ENCODE measurements at regions not wholly inside any gene's neighbourhood (a gene's known extent, or its start where the extent isn't known, plus 50 kb on each side); places are given as distances from the start of the nearest gene placed in this dataset.
"Not testable (repeated sequence)": the region's sequence is repeated elsewhere in the genome, so short reads cannot be mapped to it uniquely, and the experiment has no call there.

DNA sequence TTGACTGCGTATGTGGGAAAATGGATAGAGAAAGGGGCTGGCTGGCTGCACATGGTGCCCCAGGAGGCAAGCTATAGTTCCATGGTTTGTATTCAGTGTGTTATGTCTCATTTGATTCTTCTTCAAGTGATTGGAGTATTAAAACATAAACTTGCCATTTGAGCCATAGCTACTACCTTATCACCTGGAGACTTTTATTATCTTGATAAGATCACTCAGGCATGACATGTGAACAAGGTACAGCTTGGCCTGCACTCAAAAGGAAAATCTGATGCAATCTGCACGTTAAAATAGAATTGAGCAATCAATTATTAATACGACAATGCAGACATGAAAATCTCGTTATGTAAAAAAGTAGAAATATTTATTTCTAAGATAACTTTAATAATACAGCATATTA lies 116.9 kb downstream of the RND3 start:
- no peak for DNase-seq

DNA sequence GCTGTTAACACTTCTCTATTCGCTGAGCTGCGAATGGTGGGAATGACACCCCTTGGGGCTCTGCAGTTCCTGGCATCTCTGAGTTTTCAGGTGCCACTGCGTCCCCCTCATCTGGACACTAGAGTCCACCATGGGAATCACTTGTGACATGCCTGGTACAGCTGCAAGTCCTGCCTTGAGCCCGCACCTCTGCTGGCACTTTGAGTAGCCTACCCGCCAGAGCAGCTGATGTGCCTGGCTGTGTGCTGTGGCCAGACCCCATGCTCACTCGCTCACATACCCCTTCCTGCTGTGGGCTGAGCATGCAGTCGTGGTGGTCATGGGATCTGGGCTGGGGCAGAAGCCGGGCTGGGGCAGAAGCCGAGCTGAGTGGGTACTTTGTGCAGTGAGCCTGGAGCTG lies 117.6 kb downstream of the RND3 start:
- DNase-seq: no peak

DNA sequence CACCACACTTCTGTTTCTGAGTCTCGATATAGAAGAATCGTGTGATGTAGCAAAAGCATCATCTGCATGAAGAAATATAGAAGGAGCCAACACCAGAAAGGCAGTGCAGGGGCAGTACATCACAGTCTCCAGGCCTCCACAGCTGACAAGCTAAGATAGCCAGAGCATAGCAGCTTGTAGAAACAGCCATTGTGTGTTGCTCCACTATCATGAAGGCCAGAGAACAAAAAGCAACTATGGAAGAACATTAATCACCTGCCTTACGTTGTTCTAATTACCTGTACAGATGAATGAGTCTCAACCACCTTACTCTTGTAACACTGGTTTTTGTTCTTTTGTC lies 129.0 kb downstream of the RND3 start:
- DNase-seq: no peak

DNA sequence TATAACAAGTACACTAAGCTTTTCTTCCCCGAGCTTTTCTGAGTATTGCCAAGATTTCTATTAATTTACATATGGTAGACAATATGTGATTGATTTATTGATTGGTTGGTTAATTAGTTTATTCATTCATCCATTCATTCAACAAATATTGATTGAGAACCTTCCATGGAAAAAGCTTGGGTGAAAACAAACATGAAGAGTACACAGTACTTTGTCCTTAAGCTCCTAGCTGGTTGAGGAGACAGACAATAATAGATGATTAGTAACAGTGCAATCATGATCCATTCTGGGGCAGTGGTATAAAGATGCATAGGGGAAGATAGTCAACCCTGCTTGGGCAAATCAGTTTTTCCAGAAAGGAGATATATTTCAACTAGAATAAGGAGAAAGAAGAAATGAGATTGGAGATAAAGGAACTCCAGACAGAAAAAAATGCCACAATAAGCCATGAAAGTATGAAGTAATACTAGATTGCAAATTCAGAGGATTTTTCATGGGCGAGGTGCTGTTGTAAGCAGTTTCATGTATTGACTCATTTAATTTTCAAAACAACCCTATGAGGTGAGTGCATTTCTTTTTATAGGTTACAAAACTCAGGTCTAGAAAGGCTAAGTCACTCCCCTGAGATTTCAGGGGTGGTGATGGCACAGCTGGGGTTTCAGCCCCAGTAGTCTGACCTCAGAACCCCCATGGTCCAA lies 129.5 kb downstream of the RND3 start:
- DNase-seq: no peak

DNA sequence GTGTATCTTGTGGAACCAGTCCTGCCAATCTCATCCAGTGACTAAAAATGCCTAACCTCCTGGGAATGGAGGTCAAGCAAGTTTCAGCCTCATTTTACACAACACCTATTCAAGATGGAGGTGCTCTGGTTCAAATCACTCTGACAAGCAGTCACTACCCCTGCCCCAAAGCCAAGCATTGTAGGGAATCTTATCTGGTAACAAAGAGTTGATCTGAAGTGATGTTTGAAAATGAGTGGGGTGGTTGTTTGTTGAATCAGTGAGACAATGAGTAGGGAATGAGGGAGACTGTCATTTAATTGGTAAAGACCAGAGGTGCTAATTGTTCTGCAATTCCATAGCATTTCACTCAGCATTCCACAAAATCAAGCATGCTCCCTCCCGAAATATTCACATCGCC lies 132.0 kb downstream of the RND3 start:
- DNase-seq: no peak

DNA sequence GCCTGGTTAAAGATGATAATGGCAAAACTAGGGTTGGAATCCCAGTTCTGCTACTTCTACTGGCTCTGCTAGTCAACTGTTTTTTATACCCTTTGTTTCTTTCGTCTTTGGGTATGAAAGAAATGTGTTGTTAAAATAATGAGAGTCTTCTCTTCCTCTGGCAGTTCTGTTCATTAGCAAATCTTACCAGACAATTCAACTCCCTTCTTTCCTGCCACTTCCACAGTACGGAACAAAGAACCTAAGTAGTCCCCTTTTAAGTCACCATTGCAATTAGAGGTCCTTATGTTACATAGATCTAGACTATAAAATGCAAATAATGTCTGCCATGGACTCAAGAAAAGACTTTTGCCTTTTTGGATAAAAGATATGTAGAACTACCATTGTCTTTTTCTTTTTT lies 134.1 kb downstream of the RND3 start:
- DNase-seq: no peak

DNA sequence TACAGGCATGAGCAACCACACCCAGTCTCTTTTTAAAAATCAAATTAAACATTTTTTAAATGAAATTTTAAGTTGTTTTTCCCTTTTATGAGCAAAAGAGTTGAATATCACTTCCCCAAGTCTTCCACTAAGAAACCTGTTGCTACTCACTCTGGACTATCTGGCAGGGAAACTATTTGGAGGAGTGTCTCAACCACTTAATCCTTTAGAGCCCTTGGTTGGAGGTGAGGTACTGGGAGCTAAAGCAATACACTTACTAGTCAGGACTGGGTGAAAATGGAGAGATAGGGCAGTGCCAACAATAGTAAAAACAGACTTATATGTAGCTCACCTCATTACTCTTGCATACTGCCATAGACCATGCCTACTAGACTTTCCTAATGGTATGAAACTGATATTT lies 135.5 kb downstream of the RND3 start:
- DNase-seq: peak; percentile 74

DNA sequence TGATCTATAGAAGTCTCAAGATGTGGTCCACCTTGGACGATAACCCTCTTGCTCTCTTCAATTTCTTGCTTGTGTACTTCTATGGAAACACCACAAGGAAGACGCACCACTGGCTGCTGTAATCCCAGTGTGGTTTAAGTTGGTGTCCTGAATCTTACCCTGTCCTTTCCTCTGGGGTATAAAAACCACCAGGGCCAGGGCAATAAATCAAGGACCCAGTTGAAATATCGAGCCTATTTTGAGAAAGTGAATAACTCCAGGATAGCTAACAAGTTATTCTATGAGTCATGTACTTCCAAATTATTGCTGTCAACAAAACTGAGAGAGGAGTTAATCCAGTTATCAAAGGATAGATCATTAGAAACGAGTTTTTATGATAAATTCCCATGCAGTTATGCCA lies 137.0 kb downstream of the RND3 start:
- DNase-seq: no peak

DNA sequence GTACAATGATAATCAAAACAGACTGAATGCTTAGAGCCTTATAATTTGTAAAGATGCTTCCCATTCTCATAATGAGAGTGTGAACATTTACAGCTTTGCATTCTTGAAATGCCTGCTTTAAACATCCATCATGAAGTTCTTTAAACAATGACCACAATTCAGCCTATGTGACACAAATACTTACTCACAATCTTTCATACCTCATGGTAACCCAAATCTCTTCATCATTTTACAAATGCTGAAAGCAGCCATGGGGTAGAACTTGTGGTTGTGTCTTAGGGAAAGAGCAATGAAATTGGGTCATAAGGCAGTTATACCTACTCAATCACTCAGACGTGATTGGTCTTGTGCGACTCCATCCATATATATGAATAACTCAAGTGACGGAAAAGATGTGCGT lies 140.7 kb downstream of the RND3 start:
- DNase-seq: no peak

DNA sequence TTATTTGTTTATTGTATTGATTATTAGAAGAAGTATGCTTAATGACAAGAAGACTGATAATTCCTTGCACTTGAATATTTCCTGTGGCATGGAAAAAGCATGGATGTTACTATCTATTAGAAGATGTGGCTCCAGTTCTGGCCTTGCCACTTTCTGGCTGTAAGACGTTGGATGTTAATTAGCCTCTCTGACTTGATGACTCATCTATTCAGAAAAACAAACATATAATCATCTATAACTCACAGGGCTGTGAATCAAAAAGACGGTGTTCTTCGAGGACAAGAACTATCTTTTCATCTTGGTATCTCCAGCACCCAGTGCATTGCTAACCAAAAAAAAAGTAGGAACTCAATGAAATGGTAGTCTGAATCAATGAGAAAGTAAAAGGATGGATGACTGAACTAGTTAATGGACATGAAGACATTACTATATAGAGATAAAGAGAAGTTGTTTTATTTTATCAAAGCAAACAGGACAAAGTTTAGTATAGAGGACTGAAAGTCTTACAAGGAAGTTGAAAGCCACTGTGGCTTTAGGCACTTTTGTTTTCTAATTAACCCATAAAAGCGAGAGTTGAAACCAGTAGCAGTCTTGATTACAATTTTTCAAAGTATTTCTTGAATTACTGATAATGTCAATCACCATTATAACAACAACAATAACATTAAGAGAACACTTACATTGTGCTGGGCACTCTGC lies 145.3 kb downstream of the RND3 start:
- no peak for DNase-seq

DNA sequence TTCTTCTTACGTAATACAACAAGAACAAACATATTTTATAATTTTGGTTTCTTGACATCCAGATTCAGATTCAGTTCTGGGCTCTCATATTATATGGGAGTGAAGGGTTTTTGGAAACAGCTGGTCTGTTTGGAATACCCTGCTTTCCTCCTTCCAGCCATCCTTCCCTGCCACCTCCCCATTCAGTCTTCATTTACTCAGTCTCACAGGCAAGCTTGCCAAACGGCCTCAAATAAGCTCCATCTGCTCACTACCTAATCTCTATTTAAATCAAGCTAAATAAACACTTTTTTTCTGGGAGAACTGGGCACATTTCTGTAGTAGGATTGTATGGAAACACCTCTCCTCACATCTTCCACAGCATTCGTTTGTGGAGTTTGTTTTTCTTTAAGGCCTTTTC lies 147.5 kb downstream of the RND3 start:
- no peak for DNase-seq

DNA sequence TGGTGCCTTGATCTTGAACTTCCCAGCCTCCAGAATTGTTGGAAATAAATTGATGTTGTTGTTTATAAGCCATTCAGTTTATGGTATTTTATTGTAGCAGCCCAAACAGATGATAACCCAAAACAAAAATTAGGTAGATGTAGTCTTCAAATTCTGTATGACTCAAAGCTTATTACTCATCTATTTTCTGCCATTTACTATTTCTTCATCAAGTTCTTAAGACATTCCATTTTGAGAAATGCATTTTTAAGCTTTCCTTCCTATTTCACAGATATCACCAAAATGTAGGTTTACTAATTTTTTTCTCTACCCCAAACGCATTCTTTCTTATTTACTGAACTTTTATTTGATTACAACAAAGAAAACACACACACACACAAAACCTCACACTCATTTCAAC lies 148.2 kb downstream of the RND3 start:
- no peak for DNase-seq

DNA sequence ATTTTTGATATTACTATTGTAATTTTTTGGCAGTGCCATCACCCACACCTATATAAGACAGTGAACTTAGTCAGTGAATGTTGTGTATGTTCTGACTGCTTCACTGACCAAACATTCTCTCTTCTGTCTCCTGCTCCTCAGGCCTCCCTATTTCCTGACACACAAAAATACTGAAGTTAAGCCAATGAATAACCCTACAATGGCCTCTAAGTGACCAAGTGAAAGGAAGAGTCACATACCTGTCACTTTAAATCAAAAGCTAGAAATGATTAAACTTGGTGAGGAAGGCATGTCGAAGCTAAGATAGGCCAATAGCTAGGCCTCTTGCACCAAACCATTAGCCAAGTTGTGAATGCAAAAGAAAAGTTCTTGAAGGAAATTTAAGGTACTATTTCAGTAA lies 151.9 kb downstream of the RND3 start:
- DNase-seq: no peak

DNA sequence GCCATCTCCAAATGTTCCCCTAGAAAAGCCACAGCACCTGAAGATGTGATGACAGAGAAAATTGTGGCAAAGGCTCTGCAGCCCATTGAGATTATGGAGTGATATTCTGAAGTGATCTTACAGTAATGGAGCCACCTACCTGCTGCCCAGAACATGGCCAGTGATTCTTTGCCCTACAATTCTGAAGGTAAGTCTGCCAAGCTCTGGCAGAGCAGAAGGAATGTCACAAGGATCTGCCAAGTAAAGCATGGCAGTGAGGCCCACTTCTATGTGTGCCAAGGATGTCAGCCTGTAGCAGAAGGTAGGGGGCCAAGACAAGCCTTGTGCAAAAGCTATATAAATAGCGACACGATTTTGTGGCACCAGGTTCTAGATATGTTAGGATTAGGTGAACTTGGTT lies 155.1 kb downstream of the RND3 start:
- no peak for DNase-seq

DNA sequence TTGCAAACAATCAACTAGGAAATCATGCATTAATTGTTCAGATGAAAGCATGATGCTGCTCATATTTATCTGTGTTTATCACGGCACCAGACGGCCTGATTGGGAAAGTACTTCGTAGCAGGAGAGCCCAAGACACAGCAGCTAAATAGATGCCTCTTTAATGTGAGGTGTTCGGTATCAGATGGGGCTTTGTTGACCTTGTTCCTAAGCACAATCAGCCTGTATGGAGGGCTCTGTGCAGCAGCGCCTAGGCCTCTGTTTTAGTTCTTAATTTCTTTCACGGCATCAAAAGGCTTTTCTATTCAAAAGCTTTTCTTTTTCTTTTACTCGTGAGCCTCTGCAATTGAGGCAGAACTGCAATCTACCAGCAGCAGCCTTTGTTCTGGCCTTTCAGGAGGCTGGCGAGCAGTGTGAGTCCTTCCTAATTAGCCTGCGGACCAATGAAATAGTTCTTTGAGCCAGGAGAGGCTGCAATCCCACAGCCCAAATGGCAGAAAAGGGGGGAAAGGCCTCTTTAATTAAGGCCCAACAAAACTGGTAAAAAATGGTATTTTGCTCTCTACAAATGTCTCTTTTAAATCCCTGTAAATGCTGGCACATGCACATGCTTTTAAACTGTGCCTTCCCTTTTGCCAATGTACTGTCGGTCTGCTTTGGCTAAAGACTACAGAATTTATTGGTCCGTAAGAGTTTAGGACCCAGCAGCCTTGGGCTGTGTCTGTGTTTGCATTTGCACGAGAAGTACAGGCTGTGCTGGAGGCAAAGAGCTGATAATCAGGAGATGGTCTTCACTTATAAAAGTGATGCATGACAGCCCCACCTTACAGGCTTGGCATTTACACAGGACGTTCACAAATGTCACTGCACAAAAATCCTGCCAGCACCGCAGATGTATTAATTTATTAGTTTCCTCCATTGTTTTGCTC lies 159.6 kb downstream of the RND3 start:
- DNase-seq: peak; percentile 84

DNA sequence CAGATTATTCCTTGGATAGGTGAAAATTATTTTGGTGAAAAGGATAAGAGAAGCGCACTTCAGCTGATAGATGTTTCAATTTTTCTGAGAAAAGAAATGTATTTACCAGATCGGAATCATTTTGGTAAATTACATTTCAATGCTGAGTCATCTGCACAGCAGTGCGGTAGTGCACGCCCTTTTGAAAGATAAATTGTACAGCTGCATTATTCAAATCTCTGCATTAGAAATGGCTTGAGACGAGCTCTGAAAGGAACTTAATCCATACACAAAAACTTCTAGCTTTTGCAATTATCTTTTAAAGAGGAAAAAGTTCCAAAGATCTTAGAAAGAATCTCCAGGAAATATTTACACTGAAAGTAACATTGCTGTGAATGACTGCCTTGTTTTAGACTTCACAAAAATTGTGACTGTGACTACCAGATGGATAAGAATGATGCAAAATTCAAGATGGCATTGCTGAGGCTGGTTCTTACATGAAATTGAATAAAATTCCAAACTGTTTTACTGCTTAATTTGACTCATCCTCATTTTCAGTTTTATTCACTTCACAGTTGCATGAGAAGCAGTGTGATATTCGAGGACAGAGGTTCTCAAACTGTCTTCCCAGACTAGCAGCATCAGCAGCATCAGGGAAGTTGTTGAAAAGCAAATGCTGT lies 161.7 kb downstream of the RND3 start:
- DNase-seq: no peak

DNA sequence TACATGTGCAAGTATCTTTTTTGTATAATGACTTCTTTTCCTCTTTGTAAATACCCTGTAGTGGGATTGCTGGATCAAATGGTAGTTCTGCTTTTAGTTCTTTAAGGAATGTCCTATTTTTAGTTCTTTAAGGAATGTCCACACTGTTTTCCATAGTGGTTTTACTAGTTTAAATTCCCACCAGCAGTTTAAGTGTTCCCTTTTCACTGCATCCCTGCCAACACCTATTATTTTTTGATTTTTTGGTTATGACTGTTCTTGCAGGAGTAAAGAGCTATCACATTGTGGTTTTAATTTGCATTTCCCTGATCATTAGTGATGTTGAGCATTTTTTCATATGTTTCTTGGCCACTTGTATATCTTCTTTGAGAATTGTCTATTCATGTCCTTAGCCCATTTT lies 164.4 kb downstream of the RND3 start:
- DNase-seq: not testable (repeated sequence)

DNA sequence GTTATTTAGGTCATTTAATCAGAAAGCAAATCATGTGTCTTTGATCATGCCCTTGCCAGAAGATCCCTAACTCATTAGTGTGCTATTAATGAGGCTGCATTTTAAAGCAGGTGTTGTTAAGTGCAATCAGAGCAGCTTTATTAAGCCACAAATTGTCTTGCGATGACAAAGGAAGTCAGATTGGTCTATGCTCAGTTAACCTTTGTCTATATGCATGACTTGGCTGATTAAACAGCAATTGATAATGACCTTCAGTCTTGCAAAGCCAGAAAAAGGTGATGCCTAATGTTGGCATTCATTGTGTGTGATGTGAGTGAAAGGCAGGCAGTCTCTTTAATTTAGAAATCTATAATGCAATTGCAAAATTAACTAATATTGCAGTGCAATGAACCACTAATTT lies 166.9 kb downstream of the RND3 start:
- DNase-seq: no peak

DNA sequence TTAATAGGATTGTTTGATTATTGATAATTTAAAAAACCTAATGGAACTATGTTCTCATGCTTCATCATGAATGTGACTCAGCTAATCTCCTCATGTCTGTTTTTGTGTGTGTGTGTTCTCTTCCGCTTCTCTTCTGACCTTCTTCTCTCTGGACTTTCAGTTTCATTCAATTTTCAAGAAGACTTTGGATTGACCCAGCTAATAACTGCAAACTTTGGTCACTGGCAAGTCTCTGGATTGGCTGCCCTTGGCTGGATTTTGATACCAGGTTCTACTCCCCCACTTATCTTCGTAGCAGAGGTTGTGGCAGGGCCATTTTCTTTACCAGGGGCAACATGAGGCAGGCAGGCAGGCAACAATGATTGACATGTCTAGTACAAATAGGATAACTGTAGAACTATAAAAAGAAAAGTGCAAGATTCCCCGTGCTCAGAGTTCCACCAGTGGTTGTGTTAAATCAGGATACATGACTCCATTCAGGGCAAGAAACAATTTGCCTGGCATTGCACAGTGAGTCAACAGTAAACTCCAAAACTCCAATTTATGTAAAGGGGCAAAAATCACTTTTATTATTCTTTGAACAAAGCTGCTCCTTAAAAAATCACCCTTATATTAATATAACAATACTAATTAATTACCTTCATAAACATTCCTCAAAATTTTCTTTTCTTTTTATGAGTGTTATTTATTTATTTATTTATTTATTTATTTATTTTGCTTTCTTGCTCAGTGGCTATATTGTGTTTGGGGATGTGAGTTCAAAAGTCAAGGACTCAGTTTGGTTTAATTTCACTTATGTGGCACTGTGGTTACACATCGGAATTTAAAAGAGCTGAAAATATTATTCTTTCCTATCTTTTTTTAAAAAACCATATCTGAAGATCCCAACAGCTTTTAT lies 167.6 kb downstream of the RND3 start:
- DNase-seq: no peak

DNA sequence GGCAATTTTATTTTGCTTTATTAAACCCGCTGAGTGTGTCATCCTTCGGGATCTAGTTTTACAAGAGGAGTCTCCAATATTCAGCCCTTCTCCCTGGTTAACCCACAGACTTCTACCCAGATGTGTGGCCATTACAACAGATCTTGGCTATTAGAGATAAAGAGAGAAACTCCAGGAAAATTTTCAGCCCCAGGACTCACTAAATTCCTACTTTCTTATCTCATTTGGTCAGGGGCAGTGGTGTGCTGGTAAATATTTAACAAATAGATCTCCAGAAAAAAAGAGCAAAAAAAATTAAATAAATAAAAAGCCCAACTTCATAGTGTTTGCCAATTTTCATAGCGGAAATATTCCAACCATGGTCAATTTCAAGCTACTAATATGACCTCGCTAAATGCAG lies 168.4 kb downstream of the RND3 start:
- DNase-seq: no peak

DNA sequence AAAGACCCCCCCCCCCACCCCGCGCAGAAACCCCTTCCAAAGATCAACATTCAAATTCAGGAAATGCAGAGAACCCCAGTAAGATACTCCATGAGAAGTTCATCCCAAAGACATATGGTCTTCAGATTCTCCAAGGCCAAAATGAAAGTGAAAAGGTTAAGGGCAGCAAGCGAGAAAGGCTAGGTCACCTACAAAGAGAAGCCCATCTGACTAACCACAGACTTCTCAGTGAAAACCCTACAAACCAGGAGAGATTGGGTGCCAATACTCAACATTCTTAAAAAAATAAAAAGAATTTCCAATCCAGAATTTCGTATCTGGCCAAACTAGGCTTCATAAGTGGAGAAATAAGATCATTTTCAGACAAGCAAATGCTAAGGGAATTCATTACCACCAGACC lies 175.2 kb downstream of the RND3 start:
- no peak for DNase-seq

DNA sequence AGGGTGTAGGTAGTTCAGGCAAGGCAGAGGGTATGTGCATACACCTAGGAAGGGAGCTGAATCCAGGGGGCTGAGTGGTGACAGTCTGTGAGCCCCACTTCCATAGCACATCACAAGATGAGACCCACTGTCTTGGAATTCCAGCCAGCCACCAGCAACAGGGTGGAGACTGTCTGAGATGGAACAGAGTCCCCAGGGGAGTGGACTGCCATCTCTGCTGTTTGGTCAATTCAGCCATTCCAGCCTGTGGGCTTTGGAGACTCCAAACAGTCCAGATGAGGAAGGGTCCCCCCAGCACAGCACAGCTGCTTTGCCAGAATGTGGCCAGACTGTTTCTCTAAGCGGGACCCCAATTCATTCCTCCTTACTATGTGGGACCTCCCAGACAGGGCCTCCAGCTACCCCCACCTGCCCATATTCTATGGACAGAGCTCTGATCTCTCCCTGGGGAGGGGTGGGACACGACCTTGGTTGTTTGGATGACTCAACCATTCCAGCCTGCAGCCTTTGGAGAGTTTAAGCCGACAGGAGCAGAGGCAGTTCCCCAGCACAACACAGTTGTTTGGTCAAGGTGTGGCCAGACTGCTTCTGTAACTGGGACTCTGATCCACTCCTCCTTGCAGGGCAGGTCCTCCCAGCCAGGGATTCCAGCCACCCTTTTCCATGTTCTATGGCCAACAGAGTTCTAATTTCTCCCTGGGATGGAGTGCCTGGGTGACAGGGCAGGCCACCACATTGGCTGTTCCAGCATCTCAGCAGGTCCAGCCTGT lies 178.0 kb downstream of the RND3 start:
- no peak for DNase-seq
